Dedifferentiated amniotic fluid mesenchymal stem cell (primary cell): ENCODE measurements at regions not wholly inside any gene's neighbourhood (a gene's known extent, or its start where the extent isn't known, plus 50 kb on each side); places are given as distances from the start of the nearest gene placed in this dataset.

Experiments used
- DNase-seq: peaks from one replicate; pipeline ENCODE4 v3.0.0-alpha.2; 2016; ENCODE audit errors: extremely low spot score

- DNase-seq, result peak; percentile 60
Measured at GRCh38 chr21:25329227-25329825, 278.0 kb downstream of the MRPL39 start.

GRCh38 chr21:25328736-25329135 lies 278.5 kb downstream of the MRPL39 start:
- DNase-seq, result no peak

- no peak for DNase-seq
Measured at GRCh38 chr21:25326181-25326580, 281.1 kb downstream of the MRPL39 start.

DNA sequence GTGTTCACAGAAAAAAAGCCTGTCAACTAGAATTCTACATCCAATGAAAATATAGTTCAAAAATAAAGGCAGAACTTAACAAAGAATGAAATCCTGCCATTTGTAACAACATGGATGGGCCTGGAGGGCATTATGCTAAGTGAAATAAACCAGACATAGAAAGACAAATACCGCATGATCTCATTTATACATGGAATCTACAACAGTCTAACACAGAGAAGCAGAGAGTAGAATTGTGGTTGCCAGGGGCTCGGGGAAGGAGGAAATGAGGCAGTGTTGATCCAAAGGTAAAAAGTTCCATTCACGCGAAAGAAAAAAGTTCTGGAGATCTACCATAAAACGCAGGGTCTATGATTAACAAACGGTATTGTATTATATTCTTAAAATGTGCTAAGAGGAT lies 282.6 kb downstream of the MRPL39 start:
- DNase-seq, result no peak

- no peak for DNase-seq
Measured at GRCh38 chr21:25323356-25323949, 283.8 kb downstream of the MRPL39 start.

GRCh38 chr21:25314247-25314646 lies 293.0 kb downstream of the MRPL39 start:
- DNase-seq, result no peak

- no peak for DNase-seq
Measured at GRCh38 chr21:25313829-25314228, 293.5 kb downstream of the MRPL39 start.

- peak; percentile 32 for DNase-seq
Measured at GRCh38 chr21:25307489-25307888, 299.8 kb downstream of the MRPL39 start.

- DNase-seq, result no peak
Measured at GRCh38 chr21:25304611-25305010, 302.7 kb downstream of the MRPL39 start.

GRCh38 chr21:25300632-25301031 lies 306.6 kb downstream of the MRPL39 start:
- no peak for DNase-seq

DNA sequence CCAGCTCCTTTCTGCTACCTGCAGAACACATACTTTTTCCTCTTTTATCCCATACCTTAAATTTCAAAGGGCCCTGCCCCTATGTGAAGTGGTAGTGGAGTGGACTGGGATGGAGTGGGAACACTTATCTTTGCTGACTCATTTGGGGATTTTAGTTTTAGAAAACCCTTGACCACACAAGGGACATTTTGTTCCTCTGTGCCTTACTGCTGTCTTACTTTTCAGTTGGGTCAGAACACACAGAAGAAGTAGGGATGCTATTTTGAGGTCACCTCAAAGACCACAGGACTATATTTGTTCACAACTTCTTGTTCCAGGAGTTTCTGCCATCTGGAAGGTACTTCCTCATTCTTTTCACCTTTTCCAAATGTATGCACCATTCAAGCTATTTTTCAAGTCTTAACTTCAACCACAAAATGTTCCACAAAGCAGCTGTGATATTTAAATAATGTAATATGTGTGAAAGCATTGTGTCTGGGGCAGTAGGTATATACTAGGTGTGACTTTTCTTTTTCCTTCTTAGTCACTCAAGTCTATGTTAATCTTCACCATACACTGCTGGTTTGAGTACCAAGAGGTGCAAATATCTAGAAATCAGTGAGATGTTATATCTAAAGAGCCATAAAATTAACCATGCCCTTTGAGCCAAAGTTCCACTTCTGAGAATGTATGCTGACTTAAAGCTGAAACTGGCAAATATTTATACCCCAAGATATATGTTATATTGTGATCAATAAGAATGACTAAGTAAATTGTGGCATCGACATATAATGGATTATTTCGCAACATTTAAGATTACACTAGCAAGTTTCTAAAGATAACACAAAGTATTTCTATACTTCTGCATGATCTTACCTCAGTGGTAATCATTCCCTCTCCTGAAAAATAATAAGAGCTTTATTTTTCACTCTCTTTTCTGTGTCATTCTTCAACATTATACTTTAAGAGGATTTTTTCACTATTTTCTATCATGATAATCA lies 308.5 kb downstream of the MRPL39 start:
- DNase-seq, result no peak

DNA sequence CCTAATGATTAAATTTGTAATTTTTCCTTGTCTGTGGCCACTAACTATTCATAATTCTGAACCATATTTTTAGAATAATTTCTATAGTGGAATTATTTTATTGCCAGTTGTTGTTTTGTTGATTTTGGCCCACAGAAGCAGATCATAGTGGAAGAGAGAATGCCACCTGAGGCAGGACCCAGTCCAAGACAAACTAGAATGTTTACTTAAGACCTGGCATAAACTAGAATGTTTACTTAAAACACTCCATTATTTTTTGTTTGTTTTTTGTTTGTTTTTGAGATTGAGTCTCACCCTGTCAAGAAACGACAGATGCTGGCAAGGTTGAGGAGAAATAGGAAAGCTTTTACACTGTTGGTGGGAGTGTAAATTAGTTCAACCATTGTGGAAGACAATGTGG lies 310.2 kb downstream of the MRPL39 start:
- DNase-seq, result no peak

GRCh38 chr21:25296252-25296651 lies 311.0 kb downstream of the MRPL39 start:
- no peak for DNase-seq

GRCh38 chr21:25292396-25292795 lies 314.9 kb downstream of the MRPL39 start:
- no peak for DNase-seq

GRCh38 chr21:25283720-25284119 lies 323.6 kb downstream of the MRPL39 start:
- DNase-seq, result peak; percentile 25

DNA sequence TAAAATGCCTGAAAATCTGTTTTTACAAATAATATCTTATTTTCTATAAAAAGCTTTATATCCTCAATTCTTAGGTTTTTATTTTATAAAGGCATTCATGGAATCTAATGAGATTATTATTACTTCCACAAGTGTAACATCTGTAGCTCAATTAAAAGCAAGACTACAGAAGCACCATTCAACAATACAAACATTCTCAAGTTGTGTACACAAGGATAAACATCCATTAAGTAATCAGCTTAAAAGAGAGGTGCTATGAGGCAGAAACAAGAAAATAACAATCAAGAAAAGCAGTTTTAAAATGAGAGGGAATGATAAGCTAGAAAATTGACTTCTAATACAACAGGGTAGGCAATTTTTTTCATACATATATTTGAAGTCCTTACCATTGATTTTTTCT lies 326.1 kb downstream of the MRPL39 start:
- no peak for DNase-seq

- DNase-seq, result no peak
Measured at GRCh38 chr21:25280061-25280460, 327.2 kb downstream of the MRPL39 start.

- DNase-seq, result no peak
Measured at GRCh38 chr21:25273959-25274358, 333.3 kb downstream of the MRPL39 start.

GRCh38 chr21:25254491-25255174 lies 352.6 kb downstream of the MRPL39 start:
- DNase-seq, result no peak

DNA sequence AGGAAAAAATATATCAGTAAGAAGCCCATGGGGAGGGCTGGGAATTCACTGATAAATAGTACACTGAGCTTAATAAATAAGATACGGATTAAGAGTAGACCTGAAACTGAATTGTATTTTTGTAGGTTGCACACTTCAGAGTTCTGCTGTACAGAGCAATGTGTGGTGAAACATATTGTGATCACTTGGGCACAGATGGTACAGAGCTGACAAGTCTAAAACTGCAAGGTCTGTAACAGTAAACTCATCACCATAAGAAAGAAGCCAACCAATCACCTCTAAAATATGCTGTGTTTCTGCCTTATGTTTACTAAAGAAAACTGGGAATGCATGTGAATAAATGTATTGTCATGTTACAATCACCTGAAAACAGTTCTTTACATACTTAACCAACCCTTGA lies 360.7 kb downstream of the MRPL39 start:
- DNase-seq, result no peak

DNA sequence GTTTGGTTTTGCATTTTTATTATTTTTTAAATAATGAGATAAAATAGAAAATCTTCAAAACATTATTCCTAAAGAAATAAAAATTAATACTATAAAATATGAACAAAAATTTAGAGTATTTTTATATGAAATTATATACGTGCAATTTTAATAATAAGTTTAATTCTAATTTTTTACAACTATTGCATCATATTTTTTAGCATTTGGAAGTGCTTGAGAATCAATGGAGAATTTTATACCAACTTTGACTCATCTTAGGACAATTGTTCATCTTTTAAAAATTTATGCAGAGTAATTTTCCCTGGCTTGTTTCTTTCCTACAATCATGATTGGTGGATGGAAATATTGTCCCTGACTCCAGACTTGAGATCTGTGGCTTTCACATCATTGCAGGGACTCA lies 362.5 kb downstream of the MRPL39 start:
- no peak for DNase-seq

- DNase-seq, result no peak
Measured at GRCh38 chr21:25243808-25244207, 363.5 kb downstream of the MRPL39 start.
